H9 (cell line): ENCODE measurements at regions not wholly inside any gene's neighbourhood (a gene's known extent, or its start where the extent isn't known, plus 50 kb on each side); places are given as distances from the start of the nearest gene placed in this dataset.

ENCODE experiments used
- DNase-seq: peaks from one replicate; pipeline ENCODE4 v3.0.0-alpha.2; 2017
- H2AFZ ChIP-seq: one replicate; pipeline ENCODE4 v1.6.1; 2013; ENCODE audit warnings: mild to moderate bottlenecking, low read length, control low read depth, moderate library complexity
- H2AK5ac ChIP-seq: 2 replicates; pipeline ENCODE4 v1.6.1; 2013; ENCODE audit warnings: low read length, control low read depth, mixed read lengths; ENCODE audit not compliant: insufficient read length
- H2BK120ac ChIP-seq: one replicate; pipeline ENCODE4 v1.6.1; 2013; ENCODE audit warnings: low read depth, mild to moderate bottlenecking, low read length, control low read depth, inconsistent platforms; ENCODE audit not compliant: poor library complexity, severe bottlenecking
- H2BK12ac ChIP-seq: 2 replicates; pipeline ENCODE4 v1.6.1; 2013; ENCODE audit warnings: low read length, control low read depth, mixed read lengths, low read depth; ENCODE audit not compliant: insufficient read length
- H2BK15ac ChIP-seq: 2 replicates; pipeline ENCODE4 v1.6.1; 2013; ENCODE audit warnings: low read depth, low read length, control low read depth
- H2BK20ac ChIP-seq: one replicate; pipeline ENCODE4 v1.6.1; 2013; ENCODE audit warnings: low read depth, mild to moderate bottlenecking, low read length, control low read depth, inconsistent platforms; ENCODE audit not compliant: poor library complexity, severe bottlenecking
- H2BK5ac ChIP-seq: 2 replicates; pipeline ENCODE4 v1.6.1; 2013; ENCODE audit warnings: low read length, control low read depth, mixed read lengths; ENCODE audit not compliant: insufficient read length
- H3K14ac ChIP-seq: 2 replicates; pipeline ENCODE4 v1.6.1; 2013; ENCODE audit warnings: low read length, control low read depth; ENCODE audit not compliant: insufficient read depth
- H3K18ac ChIP-seq: 2 replicates; pipeline ENCODE4 v1.6.1; 2013; ENCODE audit warnings: low read depth, mild to moderate bottlenecking, mixed read lengths, low read length, control low read depth; ENCODE audit not compliant: insufficient read length
- H3K23ac ChIP-seq: 2 replicates; pipeline ENCODE4 v1.6.1; 2013; ENCODE audit warnings: low read length, control low read depth, mixed read lengths, low read depth; ENCODE audit not compliant: insufficient read length
- H3K23me2 ChIP-seq: 2 replicates; pipeline ENCODE4 v1.6.1; 2013; ENCODE audit warnings: low read depth, mild to moderate bottlenecking, mixed read lengths, low read length, control low read depth; ENCODE audit not compliant: insufficient read length, poor library complexity, severe bottlenecking
- H3K27ac ChIP-seq: 2 replicates; pipeline ENCODE4 v1.5.1; 2013; ENCODE audit warnings: low read length, control low read depth, mixed read lengths, low read depth; ENCODE audit not compliant: insufficient read length
- H3K27me3 ChIP-seq: 2 replicates; pipeline ENCODE4 v1.6.1; 2013; ENCODE audit warnings: low read length, control low read depth, inconsistent platforms; ENCODE audit not compliant: insufficient read depth
- H3K4ac ChIP-seq: 2 replicates; pipeline ENCODE4 v1.6.1; 2013; ENCODE audit warnings: low read depth, mild to moderate bottlenecking, control low read depth, inconsistent platforms, low read length, moderate library complexity
- H3K4me1 ChIP-seq: 2 replicates; pipeline ENCODE4 v1.6.1; 2013; ENCODE audit warnings: low read length, control low read depth, inconsistent platforms; ENCODE audit not compliant: insufficient read depth
- H3K4me2 ChIP-seq: 2 replicates; pipeline ENCODE4 v1.6.1; 2013; ENCODE audit warnings: low read length, control low read depth, mixed read lengths; ENCODE audit not compliant: insufficient read length, insufficient read depth
- H3K56ac ChIP-seq: 2 replicates; pipeline ENCODE4 v1.6.1; 2013; ENCODE audit warnings: low read depth, mild to moderate bottlenecking, mixed read lengths, low read length, control low read depth; ENCODE audit not compliant: insufficient read length
- H3K79me1 ChIP-seq: 2 replicates; pipeline ENCODE4 v1.6.1; 2013; ENCODE audit warnings: low read depth, mild to moderate bottlenecking, moderate library complexity, low read length, control low read depth, inconsistent platforms; ENCODE audit not compliant: insufficient read depth, poor library complexity, severe bottlenecking
- H3K79me2 ChIP-seq: 2 replicates; pipeline ENCODE4 v1.6.1; 2013; ENCODE audit warnings: low read length, control low read depth, inconsistent platforms; ENCODE audit not compliant: insufficient read depth
- H3K9ac ChIP-seq: 2 replicates; pipeline ENCODE4 v1.6.1; 2013; ENCODE audit warnings: low read length, control low read depth, mixed read lengths; ENCODE audit not compliant: insufficient read length; ENCODE audit errors: extremely low read depth
- H3K9me3 ChIP-seq: one replicate; pipeline ENCODE4 v1.6.1; 2013; ENCODE audit warnings: low read depth, low read length, inconsistent platforms; ENCODE audit not compliant: control insufficient read depth
- H3T11ph ChIP-seq: one replicate; pipeline ENCODE4 v1.6.1; 2013; ENCODE audit warnings: mild to moderate bottlenecking, low read length, control low read depth, inconsistent platforms
- H4K20me1 ChIP-seq: one replicate; pipeline ENCODE4 v1.6.1; 2013; ENCODE audit not compliant: control insufficient read depth, insufficient read length, insufficient read depth
- H4K5ac ChIP-seq: 2 replicates; pipeline ENCODE4 v1.6.1; 2013; ENCODE audit warnings: low read depth, mild to moderate bottlenecking, mixed read lengths, low read length, control low read depth; ENCODE audit not compliant: insufficient read length
- H4K8ac ChIP-seq: replicated peaks from 2 replicates; pipeline ENCODE4 v1.6.1; 2013; ENCODE audit warnings: low read length, control low read depth, mixed read lengths, low read depth; ENCODE audit not compliant: insufficient read length
- H4K91ac ChIP-seq: 2 replicates; pipeline ENCODE4 v1.6.1; 2013; ENCODE audit warnings: low read depth, mild to moderate bottlenecking, moderate library complexity, mixed read lengths, low read length, control low read depth; ENCODE audit not compliant: insufficient read length
- H3K27ac Mint-ChIP-seq, 3 experiments: 2 replicates in 2 of 3; 3 replicates in 1 of 3; pipeline ENCODE4 v1.8.0; 2020 to 2021; ENCODE audit warnings: mixed read lengths in 3 of 3, mild to moderate bottlenecking in 1 of 3, moderate library complexity in 1 of 3
- H3K27me3 Mint-ChIP-seq: 2 replicates; pipeline ENCODE4 v1.8.0; 2021; ENCODE audit warnings: low read depth, mild to moderate bottlenecking, moderate library complexity, mixed read lengths
- H3K36me3 Mint-ChIP-seq, 3 experiments: 2 replicates in 2 of 3; 3 replicates in 1 of 3; pipeline ENCODE4 v1.8.0; 2020 to 2021; ENCODE audit warnings: low read depth in 3 of 3, mixed read lengths in 3 of 3; ENCODE audit not compliant: insufficient read depth in 1 of 3
- H3K4me1 Mint-ChIP-seq, 2 experiments: 2 replicates each; pipeline ENCODE4 v1.8.0; 2020; ENCODE audit warnings: mixed read lengths in 2 of 2
- H3K4me3 Mint-ChIP-seq, 2 experiments: 2 replicates in 1 of 2; 3 replicates in 1 of 2; pipeline ENCODE4 v1.8.0; 2020 to 2021; ENCODE audit warnings: mild to moderate bottlenecking in 2 of 2, mixed read lengths in 2 of 2, moderate library complexity in 1 of 2
- H3K9me3 Mint-ChIP-seq, 2 experiments: 2 replicates in 1 of 2; 3 replicates in 1 of 2; pipeline ENCODE4 v1.8.0; 2020; ENCODE audit warnings: mild to moderate bottlenecking in 2 of 2, mixed read lengths in 2 of 2, moderate library complexity in 1 of 2
- WGBS: extraction: QIAGEN DNeasy Blood & Tissue Kit; methylation state at CpG from one replicate; pipeline ENCODE4 v1.1.7; 2013; ENCODE audit warnings: missing lambda C conversion rate, low lambda C conversion rate, mixed read lengths; ENCODE audit not compliant: insufficient read length; ENCODE audit errors: extremely low coverage; 5-methylcytosine and 5-hydroxymethylcytosine counted together
- TF ChIP-seq, protein P1 (sequence below): fragments of 200-600 bp; sonication (generic); conservative IDR thresholded peaks from 3 replicates; pipeline ENCODE4 v1.8.0; 2021; ENCODE audit warnings: antibody characterized with exemption, mild to moderate bottlenecking

DNA sequence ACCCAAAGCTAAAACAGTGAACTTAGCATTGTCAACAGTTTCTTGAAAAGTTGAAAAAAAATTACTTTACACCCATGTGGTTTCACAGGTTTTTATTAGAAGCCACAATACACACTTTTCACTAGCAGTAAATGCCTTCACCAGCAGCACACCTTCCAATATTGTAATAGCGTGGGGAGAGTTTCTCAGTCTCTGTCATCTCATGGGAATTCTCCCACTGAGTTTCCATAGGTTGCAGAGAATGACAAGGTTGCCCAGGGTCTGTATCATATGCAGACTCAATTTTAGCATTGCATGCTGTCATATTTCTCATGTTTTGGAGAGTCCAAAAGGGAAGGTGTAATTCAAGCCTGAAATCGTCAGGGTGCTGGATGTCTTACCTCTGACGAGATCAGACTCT, 486.1 kb upstream of the TENM3 start:
- Mint-ChIP-seq H3K4me1 (peaks cover 16 to 25% of the 10 kb centered on the region in 2 experiments), H3K4me3 (no peak overlapping the region), H3K36me3 (no peaks in the 10 kb centered on the region), H3K27me3 (no peaks in the 10 kb centered on the region), H3K9me3 (no peaks in the 10 kb centered on the region), H3K27ac (no peak overlapping the region)
- Histone ChIP-seq H4K5ac (no peak overlapping the region), H3K27ac (no peak overlapping the region), H3K4me1 (peaks cover 7% of the 10 kb centered on the region), H3T11ph (no peak overlapping the region), H3K23ac (no peak overlapping the region), H4K91ac (no peak overlapping the region), H3K56ac (no peak overlapping the region), H2BK15ac (no peak overlapping the region), H3K4ac (no peak overlapping the region), H3K79me1 (no peaks in the 10 kb centered on the region), H4K8ac (no peak overlapping the region), H3K23me2 (no peaks in the 10 kb centered on the region), H3K27me3 (no peaks in the 10 kb centered on the region), H2BK20ac (no peak overlapping the region), H3K9ac (no peak overlapping the region), H3K18ac (no peak overlapping the region), H2AK5ac (no peak overlapping the region), H2BK120ac (no peak overlapping the region), H2BK5ac (no peak overlapping the region), H3K4me2 (no peak overlapping the region), H2AFZ (no peak overlapping the region), H3K79me2 (no peaks in the 10 kb centered on the region), H3K9me3 (no peaks in the 10 kb centered on the region), H4K20me1 (no peaks in the 10 kb centered on the region), H3K14ac (no peak overlapping the region), H2BK12ac (no peak overlapping the region)
- no CpG with 5 or more reads among the region's 3 CpGs for WGBS
- TF ChIP-seq, protein P1, sequence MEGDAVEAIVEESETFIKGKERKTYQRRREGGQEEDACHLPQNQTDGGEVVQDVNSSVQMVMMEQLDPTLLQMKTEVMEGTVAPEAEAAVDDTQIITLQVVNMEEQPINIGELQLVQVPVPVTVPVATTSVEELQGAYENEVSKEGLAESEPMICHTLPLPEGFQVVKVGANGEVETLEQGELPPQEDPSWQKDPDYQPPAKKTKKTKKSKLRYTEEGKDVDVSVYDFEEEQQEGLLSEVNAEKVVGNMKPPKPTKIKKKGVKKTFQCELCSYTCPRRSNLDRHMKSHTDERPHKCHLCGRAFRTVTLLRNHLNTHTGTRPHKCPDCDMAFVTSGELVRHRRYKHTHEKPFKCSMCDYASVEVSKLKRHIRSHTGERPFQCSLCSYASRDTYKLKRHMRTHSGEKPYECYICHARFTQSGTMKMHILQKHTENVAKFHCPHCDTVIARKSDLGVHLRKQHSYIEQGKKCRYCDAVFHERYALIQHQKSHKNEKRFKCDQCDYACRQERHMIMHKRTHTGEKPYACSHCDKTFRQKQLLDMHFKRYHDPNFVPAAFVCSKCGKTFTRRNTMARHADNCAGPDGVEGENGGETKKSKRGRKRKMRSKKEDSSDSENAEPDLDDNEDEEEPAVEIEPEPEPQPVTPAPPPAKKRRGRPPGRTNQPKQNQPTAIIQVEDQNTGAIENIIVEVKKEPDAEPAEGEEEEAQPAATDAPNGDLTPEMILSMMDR: no peak
- no peak for DNase-seq
